Kidney tubule cell (primary cell): ENCODE measurements at regions not wholly inside any gene's neighbourhood (a gene's known extent, or its start where the extent isn't known, plus 50 kb on each side); places are given as distances from the start of the nearest gene placed in this dataset.

Experiments used
- DNase-seq: peaks from one replicate; pipeline ENCODE4 v3.0.0-alpha.2; 2018; ENCODE audit warnings: low spot score

DNA sequence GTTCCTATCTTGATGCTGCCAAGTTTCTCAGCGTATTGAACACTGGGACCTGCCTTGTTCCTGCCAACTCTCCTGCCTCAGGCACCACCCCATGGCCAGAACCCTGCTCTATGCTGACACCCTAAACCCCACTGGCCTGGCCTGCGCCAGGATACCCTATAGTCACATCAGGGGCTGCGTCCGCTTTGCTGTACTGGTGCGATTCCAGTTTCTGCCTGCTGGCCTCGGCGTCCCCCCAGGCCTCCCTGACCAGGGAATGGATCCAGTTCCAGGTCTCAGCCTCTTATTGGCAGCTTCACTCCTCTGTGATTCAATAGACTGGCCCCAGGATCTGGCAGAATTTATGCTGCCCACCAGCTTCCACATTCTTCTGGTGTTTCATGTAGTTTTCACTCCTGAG lies 55.0 kb downstream of the GPR6 start:
- no peak for DNase-seq

DNA sequence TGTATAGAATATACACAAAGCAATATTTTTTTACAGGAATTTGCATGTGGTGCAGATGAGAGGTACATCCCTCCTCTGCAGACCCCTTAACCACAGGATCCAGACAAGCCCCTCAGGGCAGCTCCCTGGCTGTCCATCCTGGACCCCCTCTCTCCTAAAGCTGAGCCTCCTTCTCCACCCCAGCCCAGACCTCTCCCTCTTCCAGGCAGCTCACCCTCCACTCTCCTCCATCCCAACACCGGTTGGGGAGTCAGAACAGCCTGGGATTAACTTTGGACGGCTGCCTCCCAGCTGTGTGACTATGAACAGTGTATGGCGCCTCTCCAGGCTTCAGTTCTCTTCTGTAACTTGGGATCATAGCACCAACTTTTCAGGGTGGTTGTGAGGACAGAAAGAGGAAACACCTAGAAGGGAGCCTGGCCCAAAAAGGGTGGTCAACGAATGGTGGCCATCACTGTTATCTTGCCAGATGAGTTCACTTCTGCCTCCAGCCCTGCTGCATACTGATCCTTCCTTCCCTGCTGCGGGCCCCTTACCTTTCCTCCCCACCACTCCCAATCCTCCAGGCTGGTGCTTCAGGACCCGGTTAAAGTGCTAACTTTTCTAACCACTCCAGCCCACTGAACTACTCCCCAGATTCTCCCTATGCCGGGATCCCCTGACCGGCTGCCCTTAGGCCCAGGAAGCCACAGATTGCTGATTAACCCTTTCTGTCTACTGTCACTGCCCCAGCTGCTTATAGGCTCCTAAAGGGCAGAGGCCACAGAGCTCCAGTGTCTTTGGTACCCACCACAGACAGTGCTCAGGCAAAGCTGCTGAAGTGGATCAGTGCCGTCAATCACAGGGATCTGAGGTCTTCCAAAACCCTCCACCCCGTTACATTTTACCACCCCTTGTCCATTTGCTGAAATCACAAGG lies 55.9 kb downstream of the GPR6 start:
- DNase-seq, result no peak

DNA sequence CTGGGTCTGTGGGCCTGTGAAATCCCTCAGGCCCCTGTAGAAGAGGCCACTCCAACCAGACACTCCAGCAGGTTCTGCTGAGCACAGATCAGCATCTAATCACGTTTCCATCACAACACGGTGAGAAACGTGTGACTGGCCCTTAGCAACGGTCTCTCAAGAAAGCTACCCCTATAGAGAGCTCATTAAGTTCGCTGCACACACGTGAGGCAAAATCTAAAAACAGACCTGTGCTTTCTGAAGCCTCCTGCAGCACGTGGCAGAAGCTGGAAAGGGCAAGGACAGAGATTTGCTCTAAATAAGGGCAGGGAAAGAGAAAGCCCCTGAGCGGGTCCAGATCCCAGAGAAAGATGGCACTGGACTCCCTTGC lies 56.5 kb downstream of the GPR6 start:
- DNase-seq, result no peak

DNA sequence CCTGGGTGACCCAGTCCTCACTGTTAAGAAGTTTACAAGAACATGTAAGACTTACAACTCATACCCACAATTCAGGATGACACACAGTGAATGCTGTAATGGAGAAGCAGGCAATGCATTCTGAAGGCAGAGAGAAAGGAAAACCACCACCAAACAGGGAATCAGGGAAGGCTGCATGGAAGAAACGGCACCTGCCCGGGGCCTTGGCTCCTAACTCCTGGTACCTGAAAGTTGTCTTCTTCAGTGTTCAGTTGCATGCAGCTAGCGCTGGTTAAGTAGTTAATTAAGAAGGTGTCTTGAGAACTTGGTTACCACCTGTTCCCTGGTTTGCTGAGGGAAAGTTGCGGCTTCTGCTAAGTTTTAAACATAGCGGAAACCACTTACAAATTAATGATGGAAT lies 57.2 kb downstream of the GPR6 start:
- no peak for DNase-seq

- DNase-seq, result no peak
Measured at GRCh38 chr6:110036408-110037302, 58.5 kb downstream of the GPR6 start.

DNA sequence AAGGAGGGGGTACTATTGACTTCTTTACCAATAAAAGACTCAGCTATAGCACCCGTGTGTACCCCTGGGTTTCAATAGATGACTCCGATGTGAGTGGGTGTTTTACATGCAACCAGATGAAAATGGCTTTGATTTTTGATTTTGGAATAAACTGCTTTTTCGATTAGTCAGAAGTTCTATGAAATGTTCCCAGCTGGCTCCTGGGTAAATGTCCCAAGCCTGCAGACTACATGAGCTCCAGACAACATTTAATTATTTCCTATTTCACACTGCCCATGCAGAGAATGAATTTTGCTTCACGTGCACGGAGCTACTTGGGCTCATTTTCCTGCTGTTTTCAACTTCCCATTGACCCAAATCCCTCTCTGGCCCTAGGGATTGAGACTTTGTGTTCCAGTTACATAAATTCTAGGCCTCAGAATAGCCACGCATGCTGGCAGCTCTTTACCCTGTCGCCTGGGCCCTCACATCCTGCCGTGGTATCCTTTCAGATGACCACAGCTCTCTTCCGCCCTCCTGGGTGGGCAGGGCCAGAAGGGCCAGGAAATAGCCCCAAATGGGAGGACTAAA lies 59.7 kb downstream of the GPR6 start:
- DNase-seq, result no peak

- DNase-seq, result peak; percentile 89
Measured at GRCh38 chr6:110039364-110039980, 61.4 kb downstream of the GPR6 start.

- peak; percentile 54 for DNase-seq
Measured at GRCh38 chr6:110039981-110040383, 61.9 kb downstream of the GPR6 start.

DNA sequence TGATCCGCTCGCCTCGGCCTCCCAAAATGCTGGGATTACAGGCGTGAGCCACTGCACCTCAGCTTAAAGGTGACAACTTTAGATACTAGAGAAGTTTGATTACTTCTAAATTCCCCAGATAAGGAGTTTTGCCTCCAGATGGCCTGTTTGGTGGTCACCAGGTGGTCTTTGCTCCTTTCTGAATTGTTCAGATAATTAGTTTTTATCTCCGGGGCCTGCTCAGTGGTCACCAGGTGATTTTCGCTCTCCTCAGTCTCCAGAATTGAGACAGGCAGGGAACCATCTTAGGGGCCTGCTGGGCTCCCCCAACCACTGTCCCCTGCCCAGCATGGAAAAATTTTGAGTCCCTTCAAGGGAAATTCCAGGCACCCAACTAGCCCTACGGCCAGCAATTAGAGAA lies 62.6 kb downstream of the GPR6 start:
- DNase-seq, result no peak

- DNase-seq, result no peak
Measured at GRCh38 chr6:110041126-110041525, 63.0 kb downstream of the GPR6 start.

DNA sequence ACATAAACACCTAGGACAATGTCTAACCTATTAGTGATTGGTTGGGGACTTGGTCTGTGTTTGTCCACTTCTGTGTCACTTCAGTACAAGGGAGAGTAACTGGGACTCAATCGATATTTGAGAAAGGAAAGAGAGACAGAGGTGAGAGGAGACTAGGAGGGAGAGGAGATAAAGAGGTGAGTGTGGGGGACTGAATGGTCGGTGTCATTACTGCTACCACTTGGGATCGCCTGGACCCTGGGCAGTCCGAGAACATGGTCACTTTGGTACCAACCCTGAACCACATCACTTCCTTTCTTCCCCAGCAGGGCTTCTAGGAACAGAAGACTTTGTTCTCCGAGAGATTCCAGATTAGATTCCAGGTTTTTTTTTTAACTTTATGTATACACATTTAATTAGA lies 63.7 kb downstream of the GPR6 start:
- no peak for DNase-seq

GRCh38 chr6:110042670-110043296 lies 64.7 kb downstream of the GPR6 start:
- DNase-seq, result no peak

GRCh38 chr6:110043366-110043994 lies 65.4 kb downstream of the GPR6 start:
- no peak for DNase-seq

DNA sequence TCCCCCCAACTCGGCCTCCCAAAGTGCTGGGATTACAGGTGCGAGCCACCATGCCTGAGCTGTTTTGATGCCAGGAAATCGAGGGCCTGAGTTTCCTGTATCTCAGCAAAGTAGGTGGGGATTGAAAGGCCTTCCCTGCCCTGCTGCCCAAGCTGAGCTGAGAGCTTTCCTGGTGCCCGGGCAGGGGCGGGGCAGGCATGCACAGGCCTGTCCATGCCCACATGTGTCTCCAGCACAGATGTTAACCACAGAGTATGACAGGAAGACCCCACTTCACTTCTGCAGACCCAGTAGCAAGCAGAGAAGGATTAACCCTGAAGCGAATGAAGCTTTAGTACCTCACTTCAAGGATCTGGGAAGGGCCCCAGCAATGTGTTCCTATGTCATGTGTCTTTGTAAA lies 66.0 kb downstream of the GPR6 start:
- DNase-seq, result no peak

GRCh38 chr6:110044622-110045021 lies 66.5 kb downstream of the GPR6 start:
- DNase-seq, result no peak

- peak; percentile 4 for DNase-seq
Measured at GRCh38 chr6:110048221-110048875, 70.2 kb downstream of the GPR6 start.

- DNase-seq, result no peak
Measured at GRCh38 chr6:110049696-110050439, 71.8 kb downstream of the GPR6 start.
